Glomerular endothelial cell (primary cell): ENCODE measurements at regions not wholly inside any gene's neighbourhood (a gene's known extent, or its start where the extent isn't known, plus 50 kb on each side); places are given as distances from the start of the nearest gene placed in this dataset.

Source experiments
- DNase-seq: peaks from one replicate; pipeline ENCODE4 v3.0.0-alpha.2; 2011; ENCODE audit warnings: low read depth, low spot score; ENCODE audit errors: extremely low read depth

GRCh38 chr10:125462845-125463244, 220.1 kb downstream of the TEX36 start:
- no peak for DNase-seq

GRCh38 chr10:125460326-125460725, 222.6 kb downstream of the TEX36 start:
- DNase-seq, result no peak

GRCh38 chr10:125457406-125457805, 225.6 kb downstream of the TEX36 start:
- DNase-seq, result no peak

GRCh38 chr10:125455855-125456254, 227.1 kb downstream of the TEX36 start:
- DNase-seq, result no peak

GRCh38 chr10:125455431-125455830, 227.5 kb downstream of the TEX36 start:
- no peak for DNase-seq

GRCh38 chr10:125451319-125451718, 231.6 kb downstream of the TEX36 start:
- no peak for DNase-seq

- no peak for DNase-seq
Measured at GRCh38 chr10:125450218-125450617, 232.7 kb downstream of the TEX36 start.

GRCh38 chr10:125449571-125449970, 233.4 kb downstream of the TEX36 start:
- DNase-seq, result no peak

GRCh38 chr10:125448596-125448995, 234.4 kb downstream of the TEX36 start:
- DNase-seq, result no peak

GRCh38 chr10:125444790-125445189, 238.2 kb downstream of the TEX36 start:
- no peak for DNase-seq

GRCh38 chr10:125442856-125443540, 240.0 kb downstream of the TEX36 start:
- no peak for DNase-seq

- no peak for DNase-seq
Measured at GRCh38 chr10:125441151-125441550, 241.8 kb downstream of the TEX36 start.

- DNase-seq, result no peak
Measured at GRCh38 chr10:125431149-125431548, 251.8 kb downstream of the TEX36 start.

- DNase-seq, result no peak
Measured at GRCh38 chr10:125428054-125428453, 254.9 kb downstream of the TEX36 start.

- DNase-seq, result no peak
Measured at GRCh38 chr10:125424191-125424847, 258.6 kb downstream of the TEX36 start.

- no peak for DNase-seq
Measured at GRCh38 chr10:125423569-125423968, 259.4 kb downstream of the TEX36 start.

GRCh38 chr10:125419831-125420230, 259.5 kb upstream of the CTBP2 start:
- no peak for DNase-seq

GRCh38 chr10:125419146-125419545, 258.8 kb upstream of the CTBP2 start:
- no peak for DNase-seq

GRCh38 chr10:125417605-125418004, 257.2 kb upstream of the CTBP2 start:
- no peak for DNase-seq

- DNase-seq, result no peak
Measured at GRCh38 chr10:125415964-125416363, 255.6 kb upstream of the CTBP2 start.

GRCh38 chr10:125415006-125415633, 254.8 kb upstream of the CTBP2 start:
- DNase-seq, result no peak

- no peak for DNase-seq
Measured at GRCh38 chr10:125411724-125412123, 251.4 kb upstream of the CTBP2 start.
